GM12873 (cell line): ENCODE measurements at regions not wholly inside any gene's neighbourhood (a gene's known extent, or its start where the extent isn't known, plus 50 kb on each side); places are given as distances from the start of the nearest gene placed in this dataset.
A peak's percentile ranks its signal among the peaks of the same experiment; 100 is the strongest.

Experiments used
- CTCF ChIP-seq: IDR thresholded peaks from 2 replicates; pipeline ENCODE4 v1.5.1; 2012; ENCODE audit warnings: low read depth, mild to moderate bottlenecking, moderate library complexity, low read length, control low read depth; ENCODE audit not compliant: insufficient read depth; ENCODE audit errors: missing control alignments

GRCh38 chr4:181119186-181119585 is 1124.0 kb upstream of the TENM3 start:
- no peak for TF ChIP-seq CTCF

- TF ChIP-seq CTCF: no peak
These were observed 1121.5 kb upstream of the TENM3 start for GRCh38 chr4:181121733-181122132.

GRCh38 chr4:181127171-181127570 is 1116.0 kb upstream of the TENM3 start:
- TF ChIP-seq CTCF: no peak

GRCh38 chr4:181137351-181137750 is 1105.9 kb upstream of the TENM3 start:
- no peak for TF ChIP-seq CTCF

- no peak for TF ChIP-seq CTCF
These were observed 1105.1 kb upstream of the TENM3 start for GRCh38 chr4:181138116-181138515.

GRCh38 chr4:181140037-181140603 is 1103.1 kb upstream of the TENM3 start:
- TF ChIP-seq CTCF: no peak

- peak; percentile 82 for TF ChIP-seq CTCF
These were observed 1099.8 kb upstream of the TENM3 start for GRCh38 chr4:181143250-181143854.
